AG10803 (cell line): ENCODE measurements at regions not wholly inside any gene's neighbourhood (a gene's known extent, or its start where the extent isn't known, plus 50 kb on each side); places are given as distances from the start of the nearest gene placed in this dataset.
A peak's percentile ranks its signal among the peaks of the same experiment; 100 is the strongest.

ENCODE experiments used
- DNase-seq: peaks from one replicate; pipeline ENCODE4 v3.0.0; 2010; ENCODE audit warnings: low read depth
- H3K4me3 ChIP-seq: 2 replicates; pipeline ENCODE4 v1.5.1; 2011; ENCODE audit warnings: mild to moderate bottlenecking, low read length, control low read depth
- CTCF ChIP-seq: conservative IDR thresholded peaks from 2 replicates; pipeline ENCODE4 v1.5.1; 2011; ENCODE audit warnings: mild to moderate bottlenecking, low read length, control low read depth, inconsistent platforms

GRCh38 chr13:80113714-80114454, 227.0 kb downstream of the SPRY2 start:
- H3K4me3 ChIP-seq: no peak overlapping the region
- TF ChIP-seq CTCF: no peak
- DNase-seq: no peak

- DNase-seq: no peak
- no peak for TF ChIP-seq CTCF
- no peak overlapping the region for H3K4me3 ChIP-seq
These were observed 231.6 kb downstream of the SPRY2 start for GRCh38 chr13:80109303-80109702.

GRCh38 chr13:80105350-80105749, 235.6 kb downstream of the SPRY2 start:
- no peak for DNase-seq
- no peak overlapping the region for H3K4me3 ChIP-seq

GRCh38 chr13:80101040-80101439, 239.9 kb downstream of the SPRY2 start:
- TF ChIP-seq CTCF: no peak
- H3K4me3 ChIP-seq: no peak overlapping the region
- no peak for DNase-seq

More at GRCh38 chr13:80105350-80105749, 235.6 kb downstream of the SPRY2 start:
- no peak for TF ChIP-seq CTCF

GRCh38 chr13:80100636-80101035, 240.3 kb downstream of the SPRY2 start:
- no peak for TF ChIP-seq CTCF
- no peak overlapping the region for H3K4me3 ChIP-seq
- DNase-seq: peak; percentile 78

- TF ChIP-seq CTCF: no peak
- H3K4me3 ChIP-seq: no peak overlapping the region
- DNase-seq: no peak
These were observed 243.4 kb downstream of the SPRY2 start for GRCh38 chr13:80097561-80097960.

- H3K4me3 ChIP-seq: no peak overlapping the region
- DNase-seq: peak; percentile 12
- no peak for TF ChIP-seq CTCF
These were observed 244.5 kb downstream of the SPRY2 start for GRCh38 chr13:80096383-80096782.
